Thyroid gland (tissue), 4 donors: ENCODE measurements at regions not wholly inside any gene's neighbourhood (a gene's known extent, or its start where the extent isn't known, plus 50 kb on each side); places are given as distances from the start of the nearest gene placed in this dataset.

Experiments used
- POLR2A ChIP-seq, 2 donors: fragments of 450-650 bp; IDR thresholded peaks; one replicate each; pipeline ENCODE4 v1.6.1; 2017; ENCODE audit warnings: antibody characterized with exemption in 2 of 2, mild to moderate bottlenecking in 2 of 2, moderate library complexity in 1 of 2
- TF ChIP-seq, protein P1 (sequence below), 6 experiments: fragments of 200-600 bp in 3 of 6; fragments of 450-650 bp in 3 of 6; sonication (generic) in 3 of 6; IDR thresholded peaks; one replicate each; pipeline ENCODE4 v1.5.1; 2016 to 2019; ENCODE audit warnings: antibody characterized with exemption in 6 of 6, mild to moderate bottlenecking in 2 of 6, inconsistent platforms in 1 of 6, moderate library complexity in 1 of 6

DNA sequence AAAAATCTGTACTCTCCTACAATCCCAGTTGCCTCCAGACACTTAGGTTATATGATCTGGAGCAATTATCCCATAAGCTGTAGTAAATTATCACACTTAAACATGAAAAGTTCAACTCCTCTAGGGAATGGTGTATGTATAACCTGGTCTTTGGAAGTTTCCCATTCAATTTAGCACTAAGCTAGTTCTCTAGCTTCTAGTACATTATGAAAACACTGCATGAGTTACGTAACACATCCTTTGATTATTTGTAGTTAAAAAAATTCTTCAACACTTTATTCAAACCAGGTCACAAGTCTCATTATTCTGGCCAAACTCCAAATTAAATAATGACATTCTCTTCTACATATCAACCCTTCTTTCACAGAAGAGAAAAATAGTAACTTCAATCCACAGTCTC lies 827.0 kb upstream of the ADAMTS5 start:
- TF ChIP-seq, protein P1, sequence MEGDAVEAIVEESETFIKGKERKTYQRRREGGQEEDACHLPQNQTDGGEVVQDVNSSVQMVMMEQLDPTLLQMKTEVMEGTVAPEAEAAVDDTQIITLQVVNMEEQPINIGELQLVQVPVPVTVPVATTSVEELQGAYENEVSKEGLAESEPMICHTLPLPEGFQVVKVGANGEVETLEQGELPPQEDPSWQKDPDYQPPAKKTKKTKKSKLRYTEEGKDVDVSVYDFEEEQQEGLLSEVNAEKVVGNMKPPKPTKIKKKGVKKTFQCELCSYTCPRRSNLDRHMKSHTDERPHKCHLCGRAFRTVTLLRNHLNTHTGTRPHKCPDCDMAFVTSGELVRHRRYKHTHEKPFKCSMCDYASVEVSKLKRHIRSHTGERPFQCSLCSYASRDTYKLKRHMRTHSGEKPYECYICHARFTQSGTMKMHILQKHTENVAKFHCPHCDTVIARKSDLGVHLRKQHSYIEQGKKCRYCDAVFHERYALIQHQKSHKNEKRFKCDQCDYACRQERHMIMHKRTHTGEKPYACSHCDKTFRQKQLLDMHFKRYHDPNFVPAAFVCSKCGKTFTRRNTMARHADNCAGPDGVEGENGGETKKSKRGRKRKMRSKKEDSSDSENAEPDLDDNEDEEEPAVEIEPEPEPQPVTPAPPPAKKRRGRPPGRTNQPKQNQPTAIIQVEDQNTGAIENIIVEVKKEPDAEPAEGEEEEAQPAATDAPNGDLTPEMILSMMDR (IDR thresholded peaks at IDR 0.05) = no peak
- TF ChIP-seq POLR2A (IDR thresholded peaks at IDR 0.05) = no peak
